ENCODE measurements at regions not wholly inside any gene's neighbourhood (a gene's known extent, or its start where the extent isn't known, plus 50 kb on each side); places are given as distances from the start of the nearest gene placed in this dataset.

GRCh38 chr6:28657769-28658465, 132.2 kb downstream of the GPX5 start:
- Histone ChIP-seq H3K9me3 (ENCODE audit: control insufficient read depth in 2 of 3, insufficient read depth in 1 of 3, low read length in 3 of 3) (no peaks in the 10 kb centered on the region), H3K4me3 (ENCODE audit: low read length in 3 of 3) (peak overlapping the region; percentile 27 to 70 (median 41)), H3K9ac (ENCODE audit: low read length in 3 of 3) (peak overlapping the region in 1 of 3 donors; percentile 31), H3K27me3 (ENCODE audit: control insufficient read depth, insufficient read depth, low read length) (peaks cover 3% of the 10 kb centered on the region), H3K36me3 (ENCODE audit: control insufficient read depth in 2 of 3, insufficient read depth in 3 of 3, low read length in 3 of 3) (no peaks in the 10 kb centered on the region), H3K27ac (ENCODE audit: low read depth in 2 of 2, low read length in 2 of 2) (no peak overlapping the region), H3K4me1 (ENCODE audit: control insufficient read depth in 2 of 3, insufficient read depth in 2 of 3, low read depth in 1 of 3, low read length in 3 of 3) (no peaks in the 10 kb centered on the region)
- FAIRE-seq, result no peak
- TF ChIP-seq, protein P1, sequence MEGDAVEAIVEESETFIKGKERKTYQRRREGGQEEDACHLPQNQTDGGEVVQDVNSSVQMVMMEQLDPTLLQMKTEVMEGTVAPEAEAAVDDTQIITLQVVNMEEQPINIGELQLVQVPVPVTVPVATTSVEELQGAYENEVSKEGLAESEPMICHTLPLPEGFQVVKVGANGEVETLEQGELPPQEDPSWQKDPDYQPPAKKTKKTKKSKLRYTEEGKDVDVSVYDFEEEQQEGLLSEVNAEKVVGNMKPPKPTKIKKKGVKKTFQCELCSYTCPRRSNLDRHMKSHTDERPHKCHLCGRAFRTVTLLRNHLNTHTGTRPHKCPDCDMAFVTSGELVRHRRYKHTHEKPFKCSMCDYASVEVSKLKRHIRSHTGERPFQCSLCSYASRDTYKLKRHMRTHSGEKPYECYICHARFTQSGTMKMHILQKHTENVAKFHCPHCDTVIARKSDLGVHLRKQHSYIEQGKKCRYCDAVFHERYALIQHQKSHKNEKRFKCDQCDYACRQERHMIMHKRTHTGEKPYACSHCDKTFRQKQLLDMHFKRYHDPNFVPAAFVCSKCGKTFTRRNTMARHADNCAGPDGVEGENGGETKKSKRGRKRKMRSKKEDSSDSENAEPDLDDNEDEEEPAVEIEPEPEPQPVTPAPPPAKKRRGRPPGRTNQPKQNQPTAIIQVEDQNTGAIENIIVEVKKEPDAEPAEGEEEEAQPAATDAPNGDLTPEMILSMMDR (IDR thresholded peaks at IDR 0.05; ENCODE audit: borderline replicate concordance, extremely low read depth, insufficient read depth), result no peak
- DNase-seq, result peak in 4 of 5 donors; percentile 64 to 84 (median 76)
- intact Hi-C loops (cut with DNase I), result no loop called here

- no peaks in the 10 kb centered on the region for H3K4me1 ChIP-seq (ENCODE audit: control insufficient read depth in 2 of 3, insufficient read depth in 2 of 3, low read depth in 1 of 3, low read length in 3 of 3)
- H3K9ac ChIP-seq (ENCODE audit: low read length in 3 of 3), result peak overlapping the region in 1 of 3 donors; percentile 19
- DNase-seq (peak in 2 of 5 donors; percentile 14 to 27), FAIRE-seq (no peak)
- peak overlapping the region; percentile 27 to 70 (median 41) for H3K4me3 ChIP-seq (ENCODE audit: low read length in 3 of 3)
- intact Hi-C loops (cut with DNase I), result no loop called here
- H3K36me3 ChIP-seq (ENCODE audit: control insufficient read depth in 2 of 3, insufficient read depth in 3 of 3, low read length in 3 of 3), result no peaks in the 10 kb centered on the region
- no peak overlapping the region for H3K27ac ChIP-seq (ENCODE audit: low read depth in 2 of 2, low read length in 2 of 2)
- TF ChIP-seq, protein P1 (IDR thresholded peaks at IDR 0.05; ENCODE audit: borderline replicate concordance, extremely low read depth, insufficient read depth), result no peak
- H3K27me3 ChIP-seq (ENCODE audit: control insufficient read depth, insufficient read depth, low read length), result peaks cover 3% of the 10 kb centered on the region
- H3K9me3 ChIP-seq (ENCODE audit: control insufficient read depth in 2 of 3, insufficient read depth in 1 of 3, low read length in 3 of 3), result no peaks in the 10 kb centered on the region
Measured at GRCh38 chr6:28658475-28659249, 133.0 kb downstream of the GPX5 start.

DNA sequence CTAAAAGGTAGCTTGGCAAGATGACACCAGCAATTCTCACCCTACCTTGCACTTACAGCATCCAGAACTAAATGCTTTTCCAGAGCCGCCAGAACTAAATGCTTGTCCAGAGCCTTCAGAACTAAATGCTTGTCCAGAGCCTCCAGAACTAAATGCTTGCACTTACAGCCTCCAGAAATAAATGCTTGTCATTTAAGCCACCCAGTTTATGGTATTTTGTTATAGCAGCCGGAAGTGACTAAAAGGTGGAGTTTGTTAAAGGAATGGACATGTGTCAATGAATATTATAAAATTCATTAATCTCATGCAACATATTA, 133.5 kb downstream of the GPX5 start:
- no peak for DNase-seq
- intact Hi-C loops (cut with DNase I), result no loop called here
- H3K27ac ChIP-seq (ENCODE audit: low read depth in 2 of 2, low read length in 2 of 2), result no peak overlapping the region
- peaks cover 3% of the 10 kb centered on the region for H3K27me3 ChIP-seq (ENCODE audit: control insufficient read depth, insufficient read depth, low read length)
- H3K4me1 ChIP-seq (ENCODE audit: control insufficient read depth in 2 of 3, insufficient read depth in 2 of 3, low read depth in 1 of 3, low read length in 3 of 3), result no peaks in the 10 kb centered on the region
- no peak for FAIRE-seq
- peak overlapping the region in 2 of 3 donors; percentile 5 to 70 for H3K4me3 ChIP-seq (ENCODE audit: low read length in 3 of 3)
- H3K9ac ChIP-seq (ENCODE audit: low read length in 3 of 3), result no peak overlapping the region
- H3K36me3 ChIP-seq (ENCODE audit: control insufficient read depth in 2 of 3, insufficient read depth in 3 of 3, low read length in 3 of 3), result no peaks in the 10 kb centered on the region
- TF ChIP-seq, protein P1 (IDR thresholded peaks at IDR 0.05; ENCODE audit: borderline replicate concordance, extremely low read depth, insufficient read depth), result no peak
- H3K9me3 ChIP-seq (ENCODE audit: control insufficient read depth in 2 of 3, insufficient read depth in 1 of 3, low read length in 3 of 3), result no peaks in the 10 kb centered on the region

Data from kidney (tissue), 13 donors.